Effector memory CD4-positive, alpha-beta T cell (primary cell): ENCODE measurements at regions not wholly inside any gene's neighbourhood (a gene's known extent, or its start where the extent isn't known, plus 50 kb on each side); places are given as distances from the start of the nearest gene placed in this dataset.

Experiments used
- DNase-seq, 3 donors: peaks; one replicate each; pipeline ENCODE4 v3.0.0-alpha.2; 2020
- H3K27ac ChIP-seq: 2 replicates; pipeline ENCODE4 v1.7.0; 2013; ENCODE audit warnings: mild to moderate bottlenecking, low read length, moderate library complexity; ENCODE audit not compliant: insufficient read depth, poor library complexity, severe bottlenecking
- H3K27me3 ChIP-seq: replicated peaks from 2 replicates; pipeline ENCODE4 v1.7.0; 2013; ENCODE audit warnings: mild to moderate bottlenecking, low read length; ENCODE audit not compliant: insufficient read depth, control insufficient read depth, poor library complexity, severe bottlenecking
- H3K36me3 ChIP-seq: 2 replicates; pipeline ENCODE4 v1.7.0; 2013; ENCODE audit warnings: mild to moderate bottlenecking, low read length, moderate library complexity; ENCODE audit not compliant: control insufficient read depth, insufficient read depth
- H3K4me1 ChIP-seq: 2 replicates; pipeline ENCODE4 v1.7.0; 2013; ENCODE audit warnings: low read length, mild to moderate bottlenecking; ENCODE audit not compliant: control insufficient read depth, insufficient read depth, poor library complexity, severe bottlenecking
- H3K4me3 ChIP-seq: 2 replicates; pipeline ENCODE4 v1.7.0; 2013; ENCODE audit warnings: low read length, low read depth, mild to moderate bottlenecking; ENCODE audit not compliant: insufficient read depth, poor library complexity, severe bottlenecking
- H3K9me3 ChIP-seq: 2 replicates; pipeline ENCODE4 v1.7.0; 2013; ENCODE audit warnings: mild to moderate bottlenecking, low read length, moderate library complexity; ENCODE audit not compliant: control insufficient read depth

DNA sequence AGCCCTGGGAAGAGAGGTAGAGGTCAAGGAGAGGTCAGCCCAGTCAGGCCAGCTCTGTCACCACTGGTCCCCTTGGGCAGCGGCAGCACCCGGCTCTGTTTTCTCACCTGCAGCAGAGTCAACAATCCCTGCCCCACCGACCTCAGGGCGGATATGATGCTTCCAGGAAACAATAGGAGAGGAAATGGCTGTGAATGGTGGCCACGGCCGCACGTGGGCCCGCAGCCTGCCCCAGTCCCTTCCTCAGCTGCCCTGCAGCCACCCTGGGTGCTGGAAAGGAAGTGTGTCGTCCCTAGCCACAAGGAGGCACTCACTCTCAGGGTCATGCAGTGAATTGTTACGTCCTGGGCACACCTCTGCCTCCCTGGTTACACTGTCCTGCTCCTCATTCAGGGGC is 92.5 kb upstream of the ENPP6 start:
- H3K27me3 ChIP-seq: no peaks in the 10 kb centered on the region
- no peak overlapping the region for H3K27ac ChIP-seq
- no peaks in the 10 kb centered on the region for H3K9me3 ChIP-seq
- peak in 2 of 3 donors; percentile 4 to 32 for DNase-seq
- H3K4me1 ChIP-seq: peaks cover 8% of the 10 kb centered on the region
- H3K36me3 ChIP-seq: no peaks in the 10 kb centered on the region
- H3K4me3 ChIP-seq: no peak overlapping the region

DNA sequence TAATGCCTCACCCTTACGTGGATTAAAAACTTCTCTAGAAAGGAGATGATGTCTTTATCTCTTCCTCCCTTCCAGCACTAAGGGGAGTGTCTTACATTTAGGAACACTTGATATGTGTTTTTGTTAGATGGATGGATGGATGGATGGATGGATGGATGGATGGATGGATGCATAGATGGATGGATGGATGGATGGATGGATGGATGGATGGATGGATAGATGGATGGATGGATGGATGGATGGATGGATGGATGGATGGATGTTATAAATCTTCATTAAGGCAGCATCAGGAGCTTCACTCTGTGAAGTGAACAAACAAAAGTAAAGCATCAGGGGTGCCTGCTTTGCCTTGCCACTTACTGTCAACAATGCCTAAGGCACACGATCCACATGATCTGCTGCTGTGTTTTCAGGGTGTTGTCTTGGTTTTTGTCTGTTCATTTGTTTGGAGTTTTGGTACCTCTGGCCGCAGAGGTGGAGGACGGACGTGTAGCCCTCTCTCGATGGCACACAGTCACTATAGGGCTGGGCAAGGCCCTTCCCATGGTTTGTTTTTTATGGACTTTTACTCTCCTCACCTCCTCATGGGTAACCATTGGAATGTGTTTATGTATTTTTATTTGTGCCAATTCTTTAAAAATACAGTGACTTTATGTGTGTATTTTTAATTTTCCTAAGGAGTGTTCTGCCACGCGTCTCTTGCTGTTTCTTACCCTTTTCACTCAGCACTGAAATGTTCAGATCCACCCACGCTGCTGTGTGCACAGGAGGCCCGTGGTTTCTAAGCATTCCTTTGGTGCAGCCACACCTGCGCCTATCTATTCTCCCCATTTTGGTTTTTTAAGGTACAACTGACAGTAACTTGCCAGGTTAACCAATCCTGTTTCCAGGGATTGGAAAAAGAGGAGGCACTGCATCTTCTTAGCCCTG is 91.8 kb upstream of the ENPP6 start:
- Histone ChIP-seq H3K36me3 (no peaks in the 10 kb centered on the region), H3K27ac (no peak overlapping the region), H3K4me3 (no peak overlapping the region), H3K27me3 (no peaks in the 10 kb centered on the region), H3K9me3 (no peaks in the 10 kb centered on the region), H3K4me1 (peaks cover 8% of the 10 kb centered on the region)
- no peak for DNase-seq

DNA sequence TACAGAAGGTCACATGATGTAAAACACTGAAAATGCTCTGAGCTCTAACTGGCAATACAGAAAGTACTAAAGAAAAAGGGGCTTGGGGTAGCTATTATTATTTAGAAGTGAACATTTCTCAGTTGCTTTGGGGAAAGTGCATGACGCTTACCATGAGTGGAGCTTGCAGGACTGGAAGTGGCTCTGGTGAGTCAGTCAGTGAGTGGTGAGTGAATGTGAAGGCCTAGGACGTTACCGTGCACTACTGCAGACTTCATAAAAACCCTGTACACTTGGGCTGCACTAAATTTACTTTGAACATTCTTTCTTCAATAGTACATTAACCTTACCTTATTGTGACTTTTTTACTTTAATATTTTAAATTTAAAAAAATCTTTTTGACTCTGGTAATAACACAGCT is 89.3 kb upstream of the ENPP6 start:
- no peak for DNase-seq
- Histone ChIP-seq H3K27ac (no peak overlapping the region), H3K27me3 (no peaks in the 10 kb centered on the region), H3K4me3 (no peak overlapping the region), H3K36me3 (no peaks in the 10 kb centered on the region), H3K4me1 (peaks cover 8% of the 10 kb centered on the region), H3K9me3 (no peaks in the 10 kb centered on the region)

DNA sequence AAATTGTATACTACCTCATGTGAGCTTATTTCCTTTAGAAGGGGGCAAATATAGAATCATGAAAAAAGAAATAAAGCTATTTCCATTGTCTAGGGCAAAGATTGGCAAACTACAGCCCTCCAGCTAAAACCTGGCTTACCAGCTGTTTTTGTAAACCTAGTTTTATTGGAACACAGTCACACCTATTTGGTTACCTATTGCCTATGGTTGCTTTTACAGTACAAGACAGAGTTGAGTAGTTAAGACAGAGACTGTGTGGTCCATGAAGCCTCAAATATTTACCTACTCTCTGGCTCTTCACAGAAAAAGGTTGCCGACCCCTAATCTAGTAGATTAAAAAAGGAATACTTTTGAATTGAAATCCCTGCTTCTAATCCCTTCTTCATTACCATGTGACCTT is 88.8 kb upstream of the ENPP6 start:
- Histone ChIP-seq H3K36me3 (no peaks in the 10 kb centered on the region), H3K9me3 (no peaks in the 10 kb centered on the region), H3K27ac (no peak overlapping the region), H3K4me1 (peaks cover 8% of the 10 kb centered on the region), H3K27me3 (no peaks in the 10 kb centered on the region), H3K4me3 (no peak overlapping the region)
- DNase-seq: no peak

DNA sequence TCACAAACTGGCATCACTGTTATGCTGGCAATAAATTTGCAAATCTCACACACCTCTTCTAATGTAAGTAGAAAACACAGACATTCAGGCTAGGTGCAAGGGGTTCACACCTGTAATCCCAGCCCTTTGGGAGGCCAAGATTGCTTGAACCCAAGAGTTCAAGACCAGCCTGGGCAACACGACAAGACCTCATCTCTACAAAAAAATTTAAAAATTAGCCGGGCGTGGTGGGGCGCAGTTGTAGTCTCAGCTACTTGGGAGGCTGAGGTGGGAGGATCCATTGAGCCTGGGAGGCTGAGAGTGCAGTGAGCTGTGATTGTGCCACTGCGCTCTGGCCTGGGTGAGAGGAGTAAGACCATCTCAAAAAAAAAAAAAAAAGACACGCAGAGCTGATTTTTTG is 83.1 kb upstream of the ENPP6 start:
- Histone ChIP-seq H3K27ac (no peak overlapping the region), H3K27me3 (no peaks in the 10 kb centered on the region), H3K4me1 (no peaks in the 10 kb centered on the region), H3K4me3 (no peak overlapping the region), H3K36me3 (no peaks in the 10 kb centered on the region), H3K9me3 (no peaks in the 10 kb centered on the region)
- no peak for DNase-seq

DNA sequence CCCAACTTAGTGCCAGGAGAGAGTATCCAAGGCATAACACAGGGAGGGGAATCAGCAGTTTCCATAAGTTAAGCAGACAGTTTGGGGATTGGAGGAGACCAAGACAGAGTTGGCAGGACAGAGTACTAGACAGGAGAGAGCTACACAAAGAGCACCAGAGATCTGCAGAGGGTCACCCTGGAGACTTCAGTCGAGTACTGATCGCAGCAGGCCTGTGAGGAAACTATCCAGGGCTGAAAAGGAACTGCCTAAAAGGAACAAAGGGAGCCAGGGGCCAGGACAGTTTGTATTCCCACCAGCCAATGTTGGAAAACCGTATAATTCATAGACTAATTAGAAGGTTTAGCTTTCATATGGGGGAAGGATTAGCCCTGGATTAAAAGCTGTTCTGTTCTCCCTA is 80.6 kb upstream of the ENPP6 start:
- Histone ChIP-seq H3K27me3 (no peaks in the 10 kb centered on the region), H3K27ac (no peak overlapping the region), H3K4me1 (no peaks in the 10 kb centered on the region), H3K36me3 (no peaks in the 10 kb centered on the region), H3K4me3 (no peak overlapping the region), H3K9me3 (no peaks in the 10 kb centered on the region)
- no peak for DNase-seq

DNA sequence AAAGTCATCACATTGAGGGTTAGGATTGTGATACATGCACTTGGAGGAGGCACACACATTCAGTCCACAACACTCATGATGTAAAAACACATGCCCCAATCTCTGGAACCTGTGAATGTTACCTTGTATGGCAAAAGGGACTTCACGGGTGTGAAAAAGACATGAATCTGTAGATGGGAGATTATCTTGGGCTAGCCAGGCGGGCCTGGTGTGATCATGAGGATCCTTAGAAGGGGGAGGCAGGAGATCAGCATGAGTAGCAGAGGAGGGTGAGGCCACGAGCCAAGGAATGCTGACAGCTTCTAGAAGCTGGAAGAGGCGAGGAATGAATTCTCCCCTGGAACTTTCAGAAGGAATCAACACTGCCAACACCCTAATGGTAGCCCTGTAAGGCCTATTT is 77.5 kb upstream of the ENPP6 start:
- no peaks in the 10 kb centered on the region for H3K9me3 ChIP-seq
- no peaks in the 10 kb centered on the region for H3K4me1 ChIP-seq
- H3K27ac ChIP-seq: no peak overlapping the region
- H3K4me3 ChIP-seq: no peak overlapping the region
- no peaks in the 10 kb centered on the region for H3K27me3 ChIP-seq
- no peak for DNase-seq
- no peaks in the 10 kb centered on the region for H3K36me3 ChIP-seq

DNA sequence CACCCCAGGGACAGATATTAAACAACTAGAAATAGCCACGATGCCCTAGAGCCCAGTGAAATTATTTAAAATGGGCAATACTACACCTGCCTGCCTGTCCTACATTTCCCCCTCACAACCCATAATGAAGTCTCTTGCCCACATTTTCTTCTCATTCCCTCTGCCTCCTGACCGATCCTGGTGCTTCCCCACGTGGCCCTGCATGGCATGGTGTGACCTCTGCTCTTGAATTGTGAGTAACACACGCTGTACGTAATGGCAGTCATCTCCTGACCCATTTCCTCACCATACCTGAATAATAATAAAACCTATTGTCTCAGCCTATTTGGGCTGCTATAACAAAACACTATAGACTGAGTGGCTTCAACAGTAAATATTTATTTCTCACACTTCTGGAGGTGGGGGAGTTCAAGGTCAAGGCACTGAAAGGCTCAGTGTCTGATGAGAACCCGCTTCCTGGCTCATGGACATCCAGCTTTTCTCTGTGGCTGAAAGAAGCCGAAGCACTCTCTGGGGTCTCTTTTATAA is 77.0 kb upstream of the ENPP6 start:
- H3K27me3 ChIP-seq: no peaks in the 10 kb centered on the region
- H3K4me3 ChIP-seq: no peak overlapping the region
- DNase-seq: no peak
- H3K9me3 ChIP-seq: no peaks in the 10 kb centered on the region
- no peaks in the 10 kb centered on the region for H3K36me3 ChIP-seq
- no peaks in the 10 kb centered on the region for H3K4me1 ChIP-seq
- no peak overlapping the region for H3K27ac ChIP-seq

DNA sequence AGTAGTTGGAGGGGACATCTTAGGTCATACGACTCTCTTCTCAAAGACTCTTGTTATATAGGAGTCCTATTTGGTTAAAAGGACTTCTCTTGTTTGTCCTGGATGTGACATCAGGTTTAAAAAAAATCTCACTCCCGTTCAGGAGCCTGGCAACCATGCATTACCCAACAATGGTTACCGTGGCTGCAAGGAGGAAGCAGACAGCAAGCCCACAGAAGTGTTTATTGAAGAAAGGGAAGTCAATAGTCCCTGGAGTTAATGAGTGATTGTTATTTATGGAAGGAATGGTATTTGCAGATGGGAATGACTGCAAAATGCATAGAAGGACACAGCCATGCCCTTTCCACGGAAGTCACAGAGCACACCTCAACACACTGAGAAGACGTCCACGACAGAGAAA is 75.9 kb upstream of the ENPP6 start:
- H3K27me3 ChIP-seq: no peaks in the 10 kb centered on the region
- DNase-seq: no peak
- H3K4me1 ChIP-seq: peaks cover 4% of the 10 kb centered on the region
- H3K36me3 ChIP-seq: no peaks in the 10 kb centered on the region
- no peak overlapping the region for H3K4me3 ChIP-seq
- H3K9me3 ChIP-seq: no peaks in the 10 kb centered on the region
- H3K27ac ChIP-seq: no peak overlapping the region

DNA sequence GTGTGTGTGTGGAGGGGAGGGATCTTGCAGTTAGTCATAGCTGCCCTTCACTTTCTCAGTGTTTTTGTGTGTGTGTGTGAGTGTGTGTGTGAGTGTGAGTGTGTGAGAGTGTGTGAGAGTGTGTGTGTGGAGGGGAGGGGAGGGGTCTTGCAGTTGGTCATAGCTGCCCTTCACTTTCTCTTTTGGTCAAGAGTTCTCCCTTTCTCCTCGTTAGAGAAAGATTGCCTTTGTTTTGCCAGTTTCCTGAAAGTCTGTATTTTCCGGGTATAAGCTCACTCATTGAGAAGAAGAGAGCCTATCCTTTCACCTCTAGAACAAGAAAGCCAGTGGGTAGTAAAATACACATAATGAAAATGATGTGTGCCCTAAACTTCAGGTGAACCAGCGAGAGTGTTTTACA is 75.2 kb upstream of the ENPP6 start:
- Histone ChIP-seq H3K9me3 (no peaks in the 10 kb centered on the region), H3K4me1 (peaks cover 5% of the 10 kb centered on the region), H3K36me3 (no peaks in the 10 kb centered on the region), H3K27ac (no peak overlapping the region), H3K27me3 (no peaks in the 10 kb centered on the region), H3K4me3 (no peak overlapping the region)
- no peak for DNase-seq
